HT1080 (cell line): ENCODE measurements at regions not wholly inside any gene's neighbourhood (a gene's known extent, or its start where the extent isn't known, plus 50 kb on each side); places are given as distances from the start of the nearest gene placed in this dataset.
"Not testable (repeated sequence)": the region's sequence is repeated elsewhere in the genome, so short reads cannot be mapped to it uniquely, and the experiment has no call there.

Experiments
- DNase-seq: peaks from one replicate; pipeline ENCODE4 v3.0.0-alpha.2; 2015; ENCODE audit warnings: low read depth

- DNase-seq, result no peak
Observed at GRCh38 chr9:30579810-30580209, 1804.6 kb upstream of the ACO1 start.

GRCh38 chr9:30582240-30582639 lies 1802.2 kb upstream of the ACO1 start:
- DNase-seq, result no peak

- DNase-seq, result no peak
Observed at GRCh38 chr9:30584559-30584958, 1799.9 kb upstream of the ACO1 start.

GRCh38 chr9:30591461-30591860 lies 1793.0 kb upstream of the ACO1 start:
- no peak for DNase-seq

GRCh38 chr9:30597608-30598007 lies 1786.8 kb upstream of the ACO1 start:
- no peak for DNase-seq

GRCh38 chr9:30605936-30606335 lies 1778.5 kb upstream of the ACO1 start:
- DNase-seq, result no peak

GRCh38 chr9:30609713-30610112 lies 1774.7 kb upstream of the ACO1 start:
- DNase-seq, result no peak

- DNase-seq, result not testable (repeated sequence)
Observed at GRCh38 chr9:30616782-30617181, 1767.7 kb upstream of the ACO1 start.

- no peak for DNase-seq
Observed at GRCh38 chr9:30622561-30622960, 1761.9 kb upstream of the ACO1 start.

- DNase-seq, result no peak
Observed at GRCh38 chr9:30628915-30629567, 1755.4 kb upstream of the ACO1 start.

GRCh38 chr9:30630459-30630858 lies 1754.0 kb upstream of the ACO1 start:
- DNase-seq, result no peak

- not testable (repeated sequence) for DNase-seq
Observed at GRCh38 chr9:30646639-30647038, 1737.8 kb upstream of the ACO1 start.

GRCh38 chr9:30661925-30662324 lies 1722.5 kb upstream of the ACO1 start:
- no peak for DNase-seq

GRCh38 chr9:30670805-30671562 lies 1713.5 kb upstream of the ACO1 start:
- DNase-seq, result no peak

- peak; percentile 69 for DNase-seq
Observed at GRCh38 chr9:30673132-30673531, 1711.3 kb upstream of the ACO1 start.

GRCh38 chr9:30676651-30677050 lies 1707.8 kb upstream of the ACO1 start:
- no peak for DNase-seq

- DNase-seq, result no peak
Observed at GRCh38 chr9:30677221-30677620, 1707.2 kb upstream of the ACO1 start.

GRCh38 chr9:30688801-30689200 lies 1695.6 kb upstream of the ACO1 start:
- no peak for DNase-seq

- no peak for DNase-seq
Observed at GRCh38 chr9:30697958-30698357, 1686.5 kb upstream of the ACO1 start.

- DNase-seq, result no peak
Observed at GRCh38 chr9:30711591-30711990, 1672.9 kb upstream of the ACO1 start.

- no peak for DNase-seq
Observed at GRCh38 chr9:30713243-30713642, 1671.2 kb upstream of the ACO1 start.

GRCh38 chr9:30714389-30714788 lies 1670.1 kb upstream of the ACO1 start:
- DNase-seq, result no peak

GRCh38 chr9:30718483-30718882 lies 1666.0 kb upstream of the ACO1 start:
- no peak for DNase-seq
